Stomach (tissue), 8 donors: ENCODE measurements at regions not wholly inside any gene's neighbourhood (a gene's known extent, or its start where the extent isn't known, plus 50 kb on each side); places are given as distances from the start of the nearest gene placed in this dataset.

Experiments used
- DNase-seq, 2 donors: peaks; one replicate each; pipeline versions ENCODE4 v3.0.0 to v3.0.0-alpha.2; 2013 to 2019
- H3K27ac ChIP-seq, 5 donors: fragments of 200-600 bp in 4 of 5; sonication (generic) in 4 of 5; one replicate each; pipeline ENCODE4 v1.5.1; 2013 to 2019; ENCODE audit warnings: mild to moderate bottlenecking in 1 of 5, moderate library complexity in 1 of 5
- H3K27me3 ChIP-seq, 3 donors: fragments of 200-600 bp; sonication (generic); one replicate each; pipeline ENCODE4 v1.5.1; 2017 to 2019; ENCODE audit warnings: mixed run types in 1 of 3
- H3K36me3 ChIP-seq, 4 donors: fragments of 200-600 bp; sonication (generic); 1 replicate in 3 of 4; 2 replicates in 1 of 4; pipeline ENCODE4 v1.5.1; 2016 to 2019
- H3K4me1 ChIP-seq, 4 donors: fragments of 200-600 bp; sonication (generic); one replicate each; pipeline ENCODE4 v1.5.1; 2016 to 2019
- H3K4me3 ChIP-seq, 4 donors: fragments of 200-600 bp; sonication (generic) in 3 of 4; one replicate each; pipeline ENCODE4 v1.5.1; 2016 to 2019; ENCODE audit warnings: mild to moderate bottlenecking in 1 of 4
- H3K9me3 ChIP-seq, 4 donors: fragments of 200-600 bp; sonication (generic); one replicate each; pipeline ENCODE4 v1.5.1; 2016 to 2019
- CTCF ChIP-seq, 7 experiments: fragments of 450-650 bp in 4 of 7; fragments of 200-600 bp in 3 of 7; sonication (generic) in 3 of 7; IDR thresholded peaks; one replicate each; pipeline ENCODE4 v1.5.1; 2016 to 2019; ENCODE audit warnings: antibody characterized with exemption in 7 of 7, control low read depth in 2 of 7, mild to moderate bottlenecking in 1 of 7
- EP300 ChIP-seq: sonication (generic); formaldehyde crosslinking; IDR thresholded peaks from one replicate; pipeline ENCODE4 v1.6.1; 2017; ENCODE audit warnings: antibody characterized with exemption
- POLR2A ChIP-seq, 4 donors: fragments of 450-650 bp; IDR thresholded peaks; one replicate each; pipeline ENCODE4 v1.6.1; 2016; ENCODE audit warnings: antibody characterized with exemption in 4 of 4, control low read depth in 2 of 4, mild to moderate bottlenecking in 1 of 4, moderate library complexity in 1 of 4
- POLR2AphosphoS5 ChIP-seq, 3 donors: sonication (generic); formaldehyde crosslinking; IDR thresholded peaks; one replicate each; pipeline ENCODE4 v1.6.1; 2016; ENCODE audit warnings: antibody characterized with exemption in 3 of 3
- whole genome bisulfite sequencing, 5 donors: extraction: QIAGEN DNeasy Blood & Tissue Kit in 3 of 5; methylation state at CpG; one replicate each; pipeline versions ENCODE4 v1.1.5 to v1.1.7; 2013 to 2018; 5-methylcytosine and 5-hydroxymethylcytosine counted together
- intact Hi-C: fragments of 100-400 bp; cut with DNase I; formaldehyde crosslinking; loops from one replicate; pipeline ENCODE4 v1.15.1; 2023; ENCODE audit warnings: low total_unique reads
- donor health status: healthy with polysubstance abuse.
- donor health status: Bipolar disorder and iron deficiency.
- donor health status: healthy.

- Histone ChIP-seq H3K9me3 (peaks cover 0 to 10% (median 6%) of the 10 kb centered on the region in 4 donors), H3K27ac (no peak overlapping the region), H3K36me3 (no peaks in the 10 kb centered on the region), H3K27me3 (no peaks in the 10 kb centered on the region), H3K4me3 (no peak overlapping the region), H3K4me1 (no peaks in the 10 kb centered on the region)
- TF ChIP-seq POLR2AphosphoS5 (IDR thresholded peaks at IDR 0.05) (no peak), POLR2A (IDR thresholded peaks at IDR 0.05) (no peak), CTCF (IDR thresholded peaks at IDR 0.05) (no peak), EP300 (no peak)
- intact Hi-C loops, result no loop called here
- DNase-seq, result no peak
- WGBS, 5 donors, result 37 to 79% (median 54%) methylated on average over 2 of the region's 2 CpGs
Measured at GRCh38 chr12:74818412-74818811, 280.8 kb downstream of the ATXN7L3B start.

GRCh38 chr12:74820324-74820723 lies 282.7 kb downstream of the ATXN7L3B start:
- H3K27ac ChIP-seq, result no peak overlapping the region
- 56 to 92% (median 68%) methylated on average over 1 of the region's 1 CpG for WGBS, 5 donors
- DNase-seq, result no peak
- H3K27me3 ChIP-seq, result no peaks in the 10 kb centered on the region
- intact Hi-C loops, result no loop called here
- H3K36me3 ChIP-seq, result no peaks in the 10 kb centered on the region
- H3K4me3 ChIP-seq, result no peak overlapping the region
- TF ChIP-seq POLR2A (IDR thresholded peaks at IDR 0.05) (no peak), EP300 (no peak), CTCF (IDR thresholded peaks at IDR 0.05) (no peak), POLR2AphosphoS5 (IDR thresholded peaks at IDR 0.05) (no peak)
- H3K9me3 ChIP-seq, result peaks cover 0 to 10% (median 4%) of the 10 kb centered on the region in 4 donors
- H3K4me1 ChIP-seq, result no peaks in the 10 kb centered on the region

DNA sequence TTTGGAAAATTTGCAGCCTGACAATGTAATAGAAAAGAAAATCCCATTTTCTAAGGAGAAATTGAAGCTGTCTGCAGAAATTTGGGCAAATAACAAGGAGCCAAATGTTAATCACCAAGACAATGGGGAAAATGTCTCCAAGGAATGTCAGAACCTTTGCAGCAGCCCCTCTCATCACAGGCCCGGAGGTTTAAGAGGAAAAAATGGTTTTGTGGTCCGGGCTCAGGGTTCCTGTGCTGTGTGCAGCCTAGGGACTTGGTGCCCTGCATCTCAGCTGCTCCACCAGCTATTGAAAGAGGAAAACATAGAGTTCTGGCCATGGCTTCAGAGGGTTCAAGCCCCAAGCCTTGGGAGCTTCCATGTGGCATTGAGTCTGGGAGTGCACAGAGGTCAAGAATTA lies 298.9 kb downstream of the ATXN7L3B start:
- H3K27ac ChIP-seq, result no peak overlapping the region
- H3K4me3 ChIP-seq, result no peak overlapping the region
- intact Hi-C loops, result no loop called here
- H3K36me3 ChIP-seq, result no peaks in the 10 kb centered on the region
- H3K9me3 ChIP-seq, result no peaks in the 10 kb centered on the region
- no peak for DNase-seq
- no peaks in the 10 kb centered on the region for H3K27me3 ChIP-seq
- TF ChIP-seq EP300, result no peak
- no peak for TF ChIP-seq POLR2AphosphoS5 (IDR thresholded peaks at IDR 0.05)
- no peak for TF ChIP-seq POLR2A (IDR thresholded peaks at IDR 0.05)
- TF ChIP-seq CTCF (IDR thresholded peaks at IDR 0.05), result no peak
- 29 to 89% (median 59%) methylated on average over 2 of the region's 2 CpGs for WGBS, 5 donors
- H3K4me1 ChIP-seq, result no peaks in the 10 kb centered on the region

- no peak overlapping the region for H3K27ac ChIP-seq
- no peaks in the 10 kb centered on the region for H3K4me1 ChIP-seq
- H3K9me3 ChIP-seq, result no peaks in the 10 kb centered on the region
- no peak for DNase-seq
- WGBS, 5 donors, result 72 to 80% (median 77%) methylated on average over 2 of the region's 2 CpGs
- intact Hi-C loops, result no loop called here
- no peaks in the 10 kb centered on the region for H3K36me3 ChIP-seq
- no peaks in the 10 kb centered on the region for H3K27me3 ChIP-seq
- no peak overlapping the region for H3K4me3 ChIP-seq
- TF ChIP-seq CTCF (IDR thresholded peaks at IDR 0.05) (no peak), EP300 (no peak), POLR2AphosphoS5 (IDR thresholded peaks at IDR 0.05) (no peak), POLR2A (IDR thresholded peaks at IDR 0.05) (no peak)
Measured at GRCh38 chr12:74846116-74846515, 308.5 kb downstream of the ATXN7L3B start.
